ES-I3 (cell line): ENCODE measurements at regions not wholly inside any gene's neighbourhood (a gene's known extent, or its start where the extent isn't known, plus 50 kb on each side); places are given as distances from the start of the nearest gene placed in this dataset.
"Not testable (repeated sequence)": the region's sequence is repeated elsewhere in the genome, so short reads cannot be mapped to it uniquely, and the experiment has no call there.

Experiments used
- H3K36me3 ChIP-seq: 2 replicates; pipeline ENCODE4 v1.6.1; 2013; ENCODE audit warnings: mild to moderate bottlenecking, low read length, control low read depth, moderate library complexity; ENCODE audit not compliant: insufficient read depth
- H3K4me1 ChIP-seq: 2 replicates; pipeline ENCODE4 v1.6.1; 2013; ENCODE audit warnings: mild to moderate bottlenecking, control low read depth, low read length; ENCODE audit not compliant: insufficient read depth
- H3K9ac ChIP-seq: 2 replicates; pipeline ENCODE4 v1.6.1; 2013; ENCODE audit warnings: low read depth, mild to moderate bottlenecking, low read length, moderate library complexity
- H3K9me3 ChIP-seq: 2 replicates; pipeline ENCODE4 v1.6.1; 2013; ENCODE audit warnings: mild to moderate bottlenecking, low read length, moderate library complexity; ENCODE audit not compliant: control insufficient read depth, insufficient read depth

- no peaks in the 10 kb centered on the region for H3K9me3 ChIP-seq
- no peaks in the 10 kb centered on the region for H3K36me3 ChIP-seq
- H3K4me1 ChIP-seq, result no peaks in the 10 kb centered on the region
- no peak overlapping the region for H3K9ac ChIP-seq
Measured at GRCh38 chr2:155525199-155525598, 807.3 kb downstream of the NR4A2 start.

DNA sequence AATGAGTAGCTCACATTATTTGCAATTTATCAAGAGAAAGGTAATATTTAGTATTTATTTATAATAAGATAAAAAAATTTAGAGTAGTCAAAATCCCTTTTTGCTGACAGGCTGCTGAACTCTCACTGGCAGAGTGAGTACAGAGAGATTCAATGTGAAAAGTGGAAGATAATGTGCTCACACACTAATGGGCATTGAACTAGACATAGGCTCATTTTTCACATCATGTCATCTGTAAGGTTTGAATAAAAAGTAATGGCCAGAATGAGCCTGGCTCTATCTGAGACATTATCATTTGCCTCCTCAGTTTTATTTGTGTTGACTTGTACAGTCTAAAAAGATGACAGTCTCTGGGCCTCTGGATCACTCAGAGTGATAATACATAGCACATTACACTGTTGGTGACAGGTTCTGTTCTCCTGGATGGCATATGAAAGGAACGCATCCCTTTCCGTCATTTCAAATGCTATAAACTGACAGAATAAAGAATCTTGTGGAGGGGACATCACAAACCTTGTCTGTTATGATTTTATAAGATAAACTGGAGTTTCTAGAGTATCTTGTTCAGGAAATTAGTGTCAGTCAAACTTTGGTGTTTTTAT, 812.9 kb downstream of the NR4A2 start:
- H3K9me3 ChIP-seq, result no peaks in the 10 kb centered on the region
- H3K36me3 ChIP-seq, result no peaks in the 10 kb centered on the region
- H3K9ac ChIP-seq, result no peak overlapping the region
- H3K4me1 ChIP-seq, result no peaks in the 10 kb centered on the region

- Histone ChIP-seq H3K9me3 (no peaks in the 10 kb centered on the region), H3K36me3 (no peaks in the 10 kb centered on the region), H3K9ac (no peak overlapping the region), H3K4me1 (no peaks in the 10 kb centered on the region)
Measured at GRCh38 chr2:155518094-155518493, 814.4 kb downstream of the NR4A2 start.

DNA sequence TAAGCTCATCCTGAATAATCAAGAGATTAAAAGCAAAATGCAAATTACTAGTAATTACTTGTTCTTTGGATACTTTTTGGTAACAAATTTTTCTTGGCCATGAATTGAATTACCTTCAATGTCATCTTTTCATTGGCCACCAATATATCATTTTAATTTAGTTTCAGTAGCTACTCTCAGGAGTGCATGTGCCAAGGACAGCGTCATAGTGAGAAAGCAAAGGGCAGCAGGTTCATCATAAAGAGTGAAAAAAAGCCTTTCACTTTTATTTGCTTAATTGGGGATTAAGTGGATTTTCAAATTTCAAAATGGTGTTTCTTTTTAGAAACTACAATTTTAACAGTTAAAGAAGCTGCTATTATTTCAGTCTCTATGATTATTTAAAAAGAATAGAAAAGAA, 815.2 kb downstream of the NR4A2 start:
- Histone ChIP-seq H3K4me1 (no peaks in the 10 kb centered on the region), H3K36me3 (no peaks in the 10 kb centered on the region), H3K9ac (no peak overlapping the region), H3K9me3 (no peaks in the 10 kb centered on the region)

GRCh38 chr2:155513248-155513647, 814.8 kb downstream of the KCNJ3 start:
- Histone ChIP-seq H3K9me3 (no peaks in the 10 kb centered on the region), H3K9ac (no peak overlapping the region), H3K36me3 (no peaks in the 10 kb centered on the region), H3K4me1 (no peaks in the 10 kb centered on the region)

- H3K4me1 ChIP-seq, result no peaks in the 10 kb centered on the region
- H3K36me3 ChIP-seq, result no peaks in the 10 kb centered on the region
- no peak overlapping the region for H3K9ac ChIP-seq
- H3K9me3 ChIP-seq, result no peaks in the 10 kb centered on the region
Measured at GRCh38 chr2:155502766-155503165, 804.3 kb downstream of the KCNJ3 start.

DNA sequence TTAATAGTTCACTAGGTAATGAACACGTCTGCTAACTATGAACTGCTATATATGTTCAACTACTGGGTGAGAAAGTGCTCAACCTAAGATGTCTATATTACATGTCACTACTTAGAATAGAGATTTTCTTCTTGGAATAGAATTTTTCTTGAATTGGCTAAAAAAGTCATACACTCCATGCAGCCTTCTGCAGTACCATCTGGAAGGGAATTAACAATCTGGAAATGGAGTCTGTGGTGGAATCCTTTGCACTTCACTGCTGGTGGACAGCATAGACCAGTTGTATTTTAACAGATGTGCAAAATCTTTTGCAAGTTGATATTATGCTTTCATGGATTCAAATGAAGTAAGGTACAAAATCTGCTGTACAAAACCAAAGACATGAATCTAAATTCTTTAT, 799.6 kb downstream of the KCNJ3 start:
- Histone ChIP-seq H3K9me3 (no peaks in the 10 kb centered on the region), H3K9ac (no peak overlapping the region)

GRCh38 chr2:155494744-155495143, 796.2 kb downstream of the KCNJ3 start:
- H3K4me1 ChIP-seq, result no peaks in the 10 kb centered on the region
- H3K9me3 ChIP-seq, result no peaks in the 10 kb centered on the region
- H3K36me3 ChIP-seq, result no peaks in the 10 kb centered on the region
- no peak overlapping the region for H3K9ac ChIP-seq

More for the DNA sequence above, 799.6 kb downstream of the KCNJ3 start:
- no peaks in the 10 kb centered on the region for H3K4me1 ChIP-seq
- H3K36me3 ChIP-seq, result no peaks in the 10 kb centered on the region

GRCh38 chr2:155485141-155485842, 786.8 kb downstream of the KCNJ3 start:
- H3K36me3 ChIP-seq, result no peaks in the 10 kb centered on the region
- no peaks in the 10 kb centered on the region for H3K9me3 ChIP-seq
- 0 out of 2 replicates have a peak, but pooled peaks cover 3% of the 10 kb centered on the region for H3K4me1 ChIP-seq
- H3K9ac ChIP-seq, result no peak overlapping the region

- Histone ChIP-seq H3K36me3 (no peaks in the 10 kb centered on the region), H3K4me1 (0 out of 2 replicates have a peak, but pooled peaks cover 3% of the 10 kb centered on the region), H3K9me3 (no peaks in the 10 kb centered on the region), H3K9ac (no peak overlapping the region)
Measured at GRCh38 chr2:155481141-155481540, 782.6 kb downstream of the KCNJ3 start.

GRCh38 chr2:155472018-155472417, 773.5 kb downstream of the KCNJ3 start:
- not testable (repeated sequence) for H3K4me1 ChIP-seq, H3K36me3 ChIP-seq, H3K9ac ChIP-seq, H3K9me3 ChIP-seq

DNA sequence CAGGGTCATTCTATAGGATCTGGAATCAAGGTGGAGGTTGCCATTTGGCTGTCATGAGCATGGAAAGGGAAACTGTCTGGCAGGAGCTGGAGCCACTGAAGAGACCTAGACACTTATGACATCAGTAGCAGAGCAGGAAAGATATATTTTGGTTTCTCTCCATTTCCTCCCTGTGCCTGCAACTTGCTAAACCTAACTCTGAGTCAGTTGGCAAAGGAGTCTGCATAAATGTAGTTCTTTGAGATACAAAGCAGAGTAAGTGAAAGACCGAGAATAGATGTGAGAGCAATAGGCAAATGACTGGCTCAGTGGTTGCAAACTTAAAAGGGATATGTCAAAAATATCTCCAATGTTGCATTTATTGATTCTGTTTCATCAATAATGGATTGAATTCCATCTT, 757.7 kb downstream of the KCNJ3 start:
- Histone ChIP-seq H3K9ac (no peak overlapping the region), H3K9me3 (no peaks in the 10 kb centered on the region), H3K36me3 (no peaks in the 10 kb centered on the region), H3K4me1 (0 out of 2 replicates have a peak, but pooled peaks cover 3% of the 10 kb centered on the region)

GRCh38 chr2:155442755-155443372, 744.4 kb downstream of the KCNJ3 start:
- no peaks in the 10 kb centered on the region for H3K4me1 ChIP-seq
- H3K36me3 ChIP-seq, result no peaks in the 10 kb centered on the region
- no peak overlapping the region for H3K9ac ChIP-seq
- peaks cover 2% of the 10 kb centered on the region for H3K9me3 ChIP-seq

- no peaks in the 10 kb centered on the region for H3K36me3 ChIP-seq
- no peak overlapping the region for H3K9ac ChIP-seq
Measured at GRCh38 chr2:155442088-155442487, 743.6 kb downstream of the KCNJ3 start.

DNA sequence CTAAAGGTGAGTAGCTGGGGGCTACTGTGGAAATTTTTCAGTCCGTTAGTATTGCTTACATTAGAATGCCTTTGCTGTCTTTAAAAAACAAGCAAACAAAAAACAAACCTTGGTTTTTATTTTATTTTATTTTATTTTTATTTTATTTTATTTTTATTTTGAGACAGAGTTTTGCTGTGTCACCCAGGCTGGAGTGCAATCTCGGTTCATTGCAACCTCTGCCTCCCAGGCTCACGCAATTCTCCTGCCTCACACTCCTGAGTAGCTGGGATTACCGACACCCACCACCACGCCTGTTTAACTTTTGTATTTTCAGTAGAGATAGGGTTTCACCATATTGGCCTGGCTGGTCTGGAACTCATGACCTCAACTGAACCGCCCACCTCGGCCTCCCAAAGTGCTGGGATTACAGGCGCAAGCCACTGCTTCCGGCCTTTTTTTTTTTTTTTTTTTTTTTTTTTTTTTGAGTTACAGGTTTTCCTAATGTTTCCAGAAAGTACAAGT, 732.6 kb downstream of the KCNJ3 start:
- H3K4me1 ChIP-seq, result no peaks in the 10 kb centered on the region
- H3K9me3 ChIP-seq, result no peaks in the 10 kb centered on the region
- H3K9ac ChIP-seq, result no peak overlapping the region
- H3K36me3 ChIP-seq, result no peaks in the 10 kb centered on the region

More at GRCh38 chr2:155442088-155442487, 743.6 kb downstream of the KCNJ3 start:
- no peaks in the 10 kb centered on the region for H3K4me1 ChIP-seq
- H3K9me3 ChIP-seq, result peaks cover 2% of the 10 kb centered on the region
